Suprapubic skin (tissue), 4 donors: ENCODE measurements at regions not wholly inside any gene's neighbourhood (a gene's known extent, or its start where the extent isn't known, plus 50 kb on each side); places are given as distances from the start of the nearest gene placed in this dataset.

Source experiments
- DNase-seq, 2 donors: peaks; one replicate each; pipeline ENCODE4 v3.0.0-alpha.2; 2019; ENCODE audit warnings: low spot score in 2 of 2
- H3K27ac ChIP-seq: fragments of 200-600 bp; sonication (generic); one replicate; pipeline ENCODE4 v1.5.1; 2019
- H3K27me3 ChIP-seq: fragments of 200-600 bp; sonication (generic); one replicate; pipeline ENCODE4 v1.5.1; 2019
- H3K36me3 ChIP-seq: fragments of 200-600 bp; sonication (generic); one replicate; pipeline ENCODE4 v1.5.1; 2019
- H3K4me1 ChIP-seq: fragments of 200-600 bp; sonication (generic); one replicate; pipeline ENCODE4 v1.5.1; 2019
- H3K4me3 ChIP-seq: fragments of 200-600 bp; sonication (generic); one replicate; pipeline ENCODE4 v1.5.1; 2019; ENCODE audit warnings: mild to moderate bottlenecking
- H3K9me3 ChIP-seq: fragments of 200-600 bp; sonication (generic); one replicate; pipeline ENCODE4 v1.5.1; 2019
- CTCF ChIP-seq, 2 donors: fragments of 200-600 bp in 1 of 2; fragments of 450-650 bp in 1 of 2; sonication (generic) in 1 of 2; IDR thresholded peaks; one replicate each; pipeline ENCODE4 v1.5.1; 2016 to 2019; ENCODE audit warnings: antibody characterized with exemption in 2 of 2, mild to moderate bottlenecking in 1 of 2, moderate library complexity in 1 of 2
- EP300 ChIP-seq: sonication (generic); formaldehyde crosslinking; IDR thresholded peaks from one replicate; pipeline ENCODE4 v1.6.1; 2017; ENCODE audit warnings: antibody characterized with exemption
- POLR2A ChIP-seq, 2 donors: fragments of 450-650 bp; IDR thresholded peaks; one replicate each; pipeline ENCODE4 v1.6.1; 2017; ENCODE audit warnings: antibody characterized with exemption in 2 of 2, mild to moderate bottlenecking in 2 of 2, moderate library complexity in 2 of 2
- POLR2AphosphoS5 ChIP-seq, 3 donors: sonication (generic); formaldehyde crosslinking; IDR thresholded peaks; one replicate each; pipeline ENCODE4 v1.6.1; 2017; ENCODE audit warnings: antibody characterized with exemption in 3 of 3
- WGBS: methylation state at CpG from one replicate; pipeline ENCODE4 v1.1.5; 2018; 5-methylcytosine and 5-hydroxymethylcytosine counted together

GRCh38 chr6:18527836-18528743 is 140.9 kb downstream of the RNF144B start:
- no peak for DNase-seq
- TF ChIP-seq POLR2AphosphoS5 (IDR thresholded peaks at IDR 0.05) (no peak), CTCF (IDR thresholded peaks at IDR 0.05) (peak in 1 of 2 donors; percentile 27), POLR2A (IDR thresholded peaks at IDR 0.05) (no peak), EP300 (no peak)
- WGBS = 66% methylated on average over 5 of the region's 5 CpGs
- Histone ChIP-seq H3K27ac (no peak overlapping the region), H3K4me3 (no peak overlapping the region), H3K4me1 (no peaks in the 10 kb centered on the region), H3K27me3 (no peaks in the 10 kb centered on the region), H3K36me3 (no peaks in the 10 kb centered on the region), H3K9me3 (no peaks in the 10 kb centered on the region)

GRCh38 chr6:18530201-18530600 is 143.1 kb downstream of the RNF144B start:
- H3K9me3 ChIP-seq = no peaks in the 10 kb centered on the region
- no peaks in the 10 kb centered on the region for H3K4me1 ChIP-seq
- no peaks in the 10 kb centered on the region for H3K36me3 ChIP-seq
- peaks cover 4% of the 10 kb centered on the region for H3K27me3 ChIP-seq
- H3K4me3 ChIP-seq = no peak overlapping the region
- H3K27ac ChIP-seq = no peak overlapping the region
- TF ChIP-seq EP300 (no peak), POLR2A (IDR thresholded peaks at IDR 0.05) (no peak), POLR2AphosphoS5 (IDR thresholded peaks at IDR 0.05) (no peak), CTCF (IDR thresholded peaks at IDR 0.05) (no peak)
- WGBS = 65% methylated on average over 1 of the region's 1 CpG
- DNase-seq = no peak

GRCh38 chr6:18532139-18532538 is 145.0 kb downstream of the RNF144B start:
- no peaks in the 10 kb centered on the region for H3K9me3 ChIP-seq
- 90% methylated on average over 2 of the region's 2 CpGs for WGBS
- no peaks in the 10 kb centered on the region for H3K4me1 ChIP-seq
- no peaks in the 10 kb centered on the region for H3K36me3 ChIP-seq
- H3K4me3 ChIP-seq = no peak overlapping the region
- no peak for TF ChIP-seq POLR2A (IDR thresholded peaks at IDR 0.05)
- DNase-seq = no peak
- H3K27me3 ChIP-seq = peaks cover 12% of the 10 kb centered on the region
- no peak overlapping the region for H3K27ac ChIP-seq

GRCh38 chr6:18533793-18534192 is 146.6 kb downstream of the RNF144B start:
- Histone ChIP-seq H3K27ac (no peak overlapping the region), H3K27me3 (peaks cover 12% of the 10 kb centered on the region), H3K4me3 (no peak overlapping the region), H3K36me3 (no peaks in the 10 kb centered on the region), H3K9me3 (no peaks in the 10 kb centered on the region), H3K4me1 (no peaks in the 10 kb centered on the region)
- TF ChIP-seq POLR2A (IDR thresholded peaks at IDR 0.05) (no peak), POLR2AphosphoS5 (IDR thresholded peaks at IDR 0.05) (no peak), EP300 (no peak), CTCF (IDR thresholded peaks at IDR 0.05) (no peak)
- DNase-seq = no peak
- WGBS = 47% methylated on average over 5 of the region's 5 CpGs

- Histone ChIP-seq H3K9me3 (no peaks in the 10 kb centered on the region), H3K36me3 (no peaks in the 10 kb centered on the region), H3K4me3 (no peak overlapping the region), H3K4me1 (no peaks in the 10 kb centered on the region), H3K27me3 (peaks cover 18% of the 10 kb centered on the region), H3K27ac (no peak overlapping the region)
- TF ChIP-seq EP300 (no peak), POLR2AphosphoS5 (IDR thresholded peaks at IDR 0.05) (no peak), CTCF (IDR thresholded peaks at IDR 0.05) (no peak), POLR2A (IDR thresholded peaks at IDR 0.05) (no peak)
- WGBS = 51% methylated on average over 6 of the region's 6 CpGs
- no peak for DNase-seq
Observed at GRCh38 chr6:18536591-18537055, 149.5 kb downstream of the RNF144B start.
